Esophagus mucosa (tissue), 1 donor: ENCODE measurements at regions not wholly inside any gene's neighbourhood (a gene's known extent, or its start where the extent isn't known, plus 50 kb on each side); places are given as distances from the start of the nearest gene placed in this dataset.
A peak's percentile ranks its signal among the peaks of the same experiment; 100 is the strongest.
"Not testable (repeated sequence)": the region's sequence is repeated elsewhere in the genome, so short reads cannot be mapped to it uniquely, and the experiment has no call there.

ENCODE experiments used
- ATAC-seq: fragments of 200-7000 bp; cut with Tn5 transposase; one replicate; pipeline ENCODE4 v1.9.1; 2020
- donor health status: DM: yes; HTN: yes; CAD: no.

DNA sequence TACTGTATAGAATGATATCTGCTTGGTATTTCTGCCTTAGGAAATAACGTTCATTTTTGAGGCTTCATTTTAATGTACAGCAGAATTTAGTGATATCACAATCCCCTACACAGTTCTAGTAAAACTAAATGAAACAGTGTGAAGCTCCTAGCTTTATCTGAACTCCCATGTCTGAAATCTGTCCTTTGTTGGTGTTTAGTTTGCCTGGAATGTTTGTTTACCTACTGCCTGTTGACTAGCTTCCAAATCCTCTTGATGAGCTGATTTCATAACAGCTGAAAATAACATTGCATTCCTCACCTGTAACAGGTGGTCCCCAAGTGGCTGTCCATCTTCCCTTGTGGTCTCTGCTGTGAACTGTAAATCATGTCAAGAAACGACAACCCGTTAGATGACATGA is 629.1 kb downstream of the TTLL7 start:
- not testable (repeated sequence) for ATAC-seq

DNA sequence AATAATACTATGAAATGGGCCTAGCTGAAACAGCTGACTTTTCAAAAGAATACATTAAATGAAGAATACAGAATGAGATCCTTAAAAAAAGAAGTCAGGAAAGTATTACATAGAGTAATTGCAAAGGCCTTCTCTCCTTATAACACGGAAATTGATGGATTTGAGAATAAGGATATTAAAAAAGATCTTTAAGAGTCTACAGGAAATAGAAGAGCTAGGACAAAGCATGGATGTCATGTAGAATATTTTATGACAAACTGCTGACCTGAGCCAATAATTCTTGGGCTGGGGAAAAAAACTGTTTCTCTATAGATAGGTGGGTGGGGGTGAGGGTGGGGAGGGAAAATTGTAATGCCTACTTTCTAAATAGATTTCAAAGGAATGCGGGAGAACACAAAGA is 633.6 kb downstream of the TTLL7 start:
- ATAC-seq: not testable (repeated sequence)

DNA sequence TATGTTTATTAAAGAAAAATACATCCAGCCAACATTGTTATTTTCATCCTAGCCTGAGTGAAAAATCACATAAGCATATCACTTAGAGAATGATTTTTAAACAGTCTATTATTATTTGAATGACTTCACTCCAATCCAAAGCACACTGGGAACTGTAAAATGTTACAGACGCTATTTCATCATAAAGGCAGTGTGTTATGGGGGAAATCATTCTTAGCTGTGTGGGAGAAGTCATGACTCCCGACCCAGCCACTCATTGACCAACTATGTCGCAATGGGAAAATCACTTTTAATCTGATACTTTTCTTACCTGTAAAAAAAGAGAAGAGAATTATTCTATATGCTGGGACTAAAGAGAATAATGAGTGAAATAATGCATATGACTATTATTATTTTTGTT is 653.6 kb downstream of the TTLL7 start:
- ATAC-seq: not testable (repeated sequence)

DNA sequence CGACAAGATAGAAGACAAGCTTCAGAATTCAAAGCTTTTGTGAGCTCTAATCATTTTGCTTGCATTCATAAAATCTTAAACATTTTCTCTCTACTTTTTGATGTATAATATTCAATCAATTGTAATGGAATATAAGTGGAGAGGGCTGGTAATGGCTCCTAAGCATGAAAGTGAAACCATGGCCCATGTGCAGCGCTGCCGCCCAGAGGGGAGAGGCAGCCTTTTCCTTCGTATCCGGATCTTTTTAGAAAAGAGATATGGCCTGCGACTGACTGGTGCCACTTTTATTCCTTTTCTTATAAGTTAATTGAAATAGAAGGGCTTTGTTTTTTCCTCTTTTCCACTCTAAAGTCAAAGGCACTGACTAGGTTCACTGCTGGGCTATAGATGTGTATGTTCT is 655.2 kb downstream of the TTLL7 start:
- not testable (repeated sequence) for ATAC-seq

DNA sequence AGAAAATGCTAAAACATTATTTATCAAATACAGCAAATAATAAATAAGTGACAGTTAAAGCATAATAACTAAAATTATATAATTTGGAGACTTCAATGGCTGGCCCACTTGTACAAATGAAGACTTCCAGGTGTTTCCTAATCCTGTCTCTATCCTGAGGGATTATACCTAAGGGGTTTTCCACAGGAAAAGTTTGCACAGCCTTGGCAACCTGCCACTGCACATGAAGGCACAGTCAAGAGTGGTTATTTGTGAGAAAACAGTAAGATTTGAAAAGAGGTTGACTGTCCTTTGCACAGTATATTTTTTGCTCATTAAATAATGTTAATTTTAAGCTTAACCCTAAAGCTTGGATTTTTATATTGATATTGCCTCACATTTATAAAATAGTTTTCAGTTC is 655.9 kb downstream of the TTLL7 start:
- ATAC-seq: not testable (repeated sequence)

DNA sequence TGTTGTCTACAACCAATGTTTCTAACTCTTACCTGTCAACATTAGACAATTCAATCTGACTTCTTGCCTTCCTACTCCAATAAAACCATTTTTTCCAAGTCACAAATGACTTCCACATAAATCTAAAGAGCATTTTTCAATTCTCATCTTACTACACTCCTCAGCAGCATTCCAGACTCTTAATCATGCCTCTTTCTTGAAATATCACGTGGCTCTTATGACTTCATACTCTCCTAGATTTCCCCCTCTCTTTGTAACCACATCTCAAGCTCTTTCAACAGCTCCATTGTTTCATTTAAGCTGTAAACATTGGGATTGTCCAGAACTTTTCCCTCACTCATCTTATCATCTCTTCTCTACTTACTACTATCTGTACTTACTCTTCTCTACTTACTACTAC is 666.6 kb downstream of the TTLL7 start:
- not testable (repeated sequence) for ATAC-seq

DNA sequence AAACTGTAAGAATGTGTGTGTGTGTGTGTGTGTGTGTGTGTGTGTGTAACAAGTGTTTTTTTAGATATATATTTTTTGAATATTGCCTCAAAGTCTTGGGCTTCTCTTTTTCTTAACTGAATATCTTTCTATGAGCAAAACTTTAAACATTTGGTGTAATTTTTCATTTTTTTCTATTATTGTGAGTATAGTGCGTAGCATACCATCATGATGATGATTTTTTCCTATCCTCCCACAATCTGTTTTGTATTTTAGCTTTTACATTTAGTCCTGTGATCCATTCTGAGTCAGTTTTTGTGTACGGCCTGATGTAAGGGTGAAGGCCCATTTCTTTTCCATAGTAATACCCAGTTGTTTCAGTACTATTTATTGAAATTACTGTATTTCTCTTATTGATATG is 680.6 kb downstream of the TTLL7 start:
- ATAC-seq: no peak

DNA sequence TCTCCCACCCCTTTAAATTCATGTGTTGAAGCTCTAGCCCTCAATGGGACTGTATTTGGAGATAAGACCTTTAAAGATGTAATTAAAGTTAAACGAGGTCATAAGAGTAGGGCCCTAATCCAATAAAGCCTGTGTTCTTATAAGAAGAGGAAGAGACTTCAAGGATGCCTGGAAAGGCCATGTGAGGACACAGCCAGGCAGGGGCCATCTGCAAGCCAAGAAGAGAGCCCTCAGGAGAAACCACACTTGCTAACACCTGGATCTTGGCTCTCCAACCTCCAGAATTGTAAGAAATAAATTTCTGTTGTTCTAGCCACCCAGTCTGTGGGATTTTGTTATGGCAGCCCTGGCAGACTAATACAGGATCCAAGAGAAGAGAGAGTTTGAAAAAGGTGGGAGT is 683.5 kb downstream of the TTLL7 start:
- ATAC-seq: not testable (repeated sequence)

DNA sequence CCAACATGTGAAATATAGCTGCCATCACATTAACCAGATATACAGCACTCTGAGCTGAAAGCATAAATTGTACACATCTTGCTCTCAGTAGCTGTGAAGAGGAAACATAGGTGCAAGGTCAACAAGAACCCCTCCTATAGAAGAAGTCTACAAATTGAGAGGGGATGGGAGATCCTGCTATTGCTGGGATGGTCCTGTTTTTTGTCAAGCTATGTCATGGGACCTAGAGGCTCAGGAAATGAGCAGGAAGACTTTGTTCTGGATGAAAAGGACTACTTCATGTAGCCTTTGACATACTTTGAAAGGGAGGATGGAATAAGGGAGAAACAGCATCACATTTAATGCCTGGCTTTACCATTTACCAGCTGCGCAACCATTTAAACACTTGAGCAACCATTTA is 688.8 kb downstream of the TTLL7 start:
- ATAC-seq: not testable (repeated sequence)

DNA sequence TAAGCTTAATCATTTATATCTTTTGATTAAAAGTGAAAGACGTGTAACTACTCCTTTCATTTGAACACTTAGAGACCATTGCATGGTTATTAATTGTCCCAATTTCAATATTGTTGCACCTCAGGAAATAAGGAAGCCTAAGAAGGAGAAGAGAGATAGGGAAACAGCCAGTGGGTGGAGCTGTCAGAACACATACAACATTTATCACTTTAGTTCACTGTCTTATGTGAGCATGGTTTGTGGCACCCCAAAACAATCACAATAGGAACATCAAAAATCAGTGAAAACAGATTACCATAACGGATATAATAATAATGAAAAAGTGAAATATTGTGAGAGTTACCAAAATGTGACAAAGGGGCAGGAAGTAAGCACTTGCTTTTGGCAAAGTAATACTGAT is 689.9 kb downstream of the TTLL7 start:
- not testable (repeated sequence) for ATAC-seq

DNA sequence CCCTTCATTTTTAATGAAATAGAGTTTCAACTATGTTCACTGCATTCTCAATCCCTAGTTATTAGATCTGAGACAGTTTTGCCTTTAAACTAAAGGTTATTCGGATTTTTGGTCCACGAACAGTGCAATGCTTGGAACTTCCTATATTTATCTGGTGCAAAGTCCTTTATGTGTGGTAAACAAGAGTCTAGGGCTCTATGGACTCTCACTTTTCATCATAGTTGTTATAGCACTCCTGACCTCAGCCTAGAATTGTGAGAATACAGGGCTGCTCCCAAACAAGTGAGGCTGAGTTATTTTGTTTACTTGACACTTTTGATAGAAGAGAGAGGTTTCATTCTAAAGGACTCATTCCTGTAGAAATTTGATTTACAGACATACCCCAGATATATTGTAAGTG is 692.1 kb downstream of the TTLL7 start:
- not testable (repeated sequence) for ATAC-seq

DNA sequence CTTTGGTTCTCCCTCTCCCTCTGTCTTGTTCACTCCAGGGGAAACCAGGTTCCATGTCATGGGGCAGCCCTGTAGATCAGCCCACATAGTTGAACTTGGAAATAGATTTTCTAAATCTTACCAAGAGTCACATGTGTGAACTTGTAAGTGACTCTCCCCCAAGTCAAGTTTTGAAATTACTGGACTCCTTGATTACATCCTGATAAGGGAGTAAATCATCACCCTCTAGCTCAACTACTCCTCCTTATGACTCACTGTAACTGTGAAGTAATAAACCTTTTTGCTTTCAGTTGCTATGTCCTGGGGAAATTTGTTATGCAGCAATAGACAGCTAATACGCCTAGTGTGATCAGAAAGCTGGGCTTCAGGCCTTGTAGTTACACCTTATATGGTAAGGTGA is 703.3 kb downstream of the TTLL7 start:
- ATAC-seq: not testable (repeated sequence)

DNA sequence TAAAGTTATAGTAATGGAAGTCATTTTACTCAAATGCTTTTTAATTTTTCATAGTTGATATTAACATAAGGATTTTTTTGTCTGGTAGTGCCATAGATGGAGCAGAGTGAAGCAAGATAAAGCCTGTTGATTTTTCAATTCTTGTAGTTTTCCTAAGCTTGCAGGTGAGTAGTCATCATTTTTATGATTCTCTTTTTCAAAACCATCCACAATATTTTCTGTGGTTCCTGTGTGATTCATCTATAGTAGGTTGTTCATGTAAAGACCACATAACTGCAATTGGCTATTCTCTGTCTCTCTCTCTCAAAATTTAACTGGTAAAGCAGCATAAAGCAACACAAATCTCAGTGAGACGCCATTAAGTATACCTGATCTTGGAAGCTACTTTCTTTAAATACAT is 711.5 kb downstream of the TTLL7 start:
- ATAC-seq: not testable (repeated sequence)

DNA sequence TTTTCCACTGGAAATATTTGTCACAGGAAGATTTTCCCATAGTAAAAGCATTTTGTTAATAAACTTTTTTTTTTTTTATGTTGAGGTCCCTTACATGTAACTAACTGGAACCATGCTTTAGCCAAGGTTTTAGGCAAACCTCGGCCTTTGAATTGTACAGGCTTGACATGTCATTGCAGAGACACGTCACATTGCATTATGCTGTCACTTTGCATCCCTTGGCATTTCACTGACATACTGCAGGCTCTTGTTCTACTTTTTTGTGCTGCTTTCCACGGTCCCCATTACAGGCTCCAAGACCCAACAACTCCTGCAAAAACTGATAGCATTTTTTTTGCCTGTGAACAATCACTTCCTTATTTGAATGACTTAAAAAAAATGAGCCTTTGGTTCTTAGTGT is 724.3 kb downstream of the TTLL7 start:
- not testable (repeated sequence) for ATAC-seq

DNA sequence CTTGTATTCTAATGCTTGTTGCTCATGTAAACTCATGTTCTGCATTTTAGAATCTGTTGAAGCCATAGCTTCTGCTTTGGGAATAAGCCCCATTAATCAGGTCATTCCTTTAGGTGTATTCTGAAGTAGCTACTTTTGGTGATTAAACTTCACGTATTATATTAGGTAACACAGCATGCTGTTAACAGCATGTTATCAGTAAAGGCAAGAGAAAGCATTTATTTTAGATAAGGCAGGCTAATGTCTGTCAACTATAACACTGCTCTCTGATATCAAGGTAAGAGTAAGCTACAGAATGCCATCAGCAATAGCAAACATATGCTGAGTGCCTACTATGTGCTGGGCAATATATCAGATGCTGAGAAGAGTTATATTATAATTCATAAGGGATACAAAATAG is 726.4 kb downstream of the TTLL7 start:
- ATAC-seq: not testable (repeated sequence)

DNA sequence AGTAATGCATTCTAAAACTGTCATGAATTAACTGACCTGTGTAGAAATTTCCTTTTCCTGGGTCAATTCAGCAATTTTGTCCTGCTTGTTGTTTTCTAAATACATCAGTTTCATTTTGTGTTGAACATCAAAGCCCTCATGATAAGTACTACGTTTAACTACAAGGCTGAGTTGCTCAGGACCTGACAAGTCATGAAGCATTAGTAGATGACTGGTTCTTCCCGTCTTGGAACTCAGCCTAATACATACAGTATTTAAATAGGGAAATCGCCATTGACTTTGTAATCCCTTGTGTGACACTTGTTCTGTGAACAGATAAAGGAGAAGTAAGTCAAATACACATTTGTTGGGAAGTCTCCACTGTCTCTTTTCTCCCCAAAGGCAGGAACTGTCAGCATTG is 727.1 kb downstream of the TTLL7 start:
- peak; percentile 88 for ATAC-seq

DNA sequence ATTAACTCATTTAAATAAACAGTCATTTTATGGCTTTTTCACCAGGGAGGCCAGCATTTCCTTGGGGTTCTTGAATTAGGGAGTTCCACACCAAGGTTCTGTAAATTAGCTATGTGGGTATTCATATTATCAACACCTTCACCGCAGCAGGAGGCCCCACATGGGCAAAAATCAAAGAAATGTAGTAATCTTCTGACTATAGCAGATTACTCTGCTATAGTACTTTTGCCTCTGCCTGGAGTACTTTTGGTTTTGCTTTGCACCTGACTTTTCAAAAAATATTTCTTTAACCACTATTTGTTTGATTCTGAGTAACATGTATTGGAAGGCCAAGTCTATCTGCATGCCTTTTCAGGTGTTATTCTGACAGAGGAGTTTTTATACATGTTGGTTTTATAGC is 728.1 kb downstream of the TTLL7 start:
- ATAC-seq: not testable (repeated sequence)

DNA sequence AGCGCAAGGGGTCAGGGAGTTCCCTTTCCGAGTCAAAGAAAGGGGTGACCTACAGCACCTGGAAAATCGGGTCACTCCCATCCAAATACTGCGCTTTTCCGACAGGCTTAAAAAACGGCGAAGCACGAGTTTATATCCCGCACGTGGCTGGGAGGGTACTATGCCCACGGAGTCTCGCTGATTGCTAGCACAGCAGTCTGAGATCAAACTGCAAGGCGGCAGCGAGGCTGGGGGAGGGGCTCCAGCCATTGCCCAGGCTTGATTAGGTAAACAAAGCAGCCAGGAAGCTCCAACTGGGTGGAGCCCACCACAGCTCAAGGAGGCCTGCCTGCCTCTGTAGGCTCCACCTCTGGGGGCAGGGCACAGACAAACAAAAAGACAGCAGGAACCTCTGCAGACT is 735.1 kb downstream of the TTLL7 start:
- ATAC-seq: not testable (repeated sequence)

DNA sequence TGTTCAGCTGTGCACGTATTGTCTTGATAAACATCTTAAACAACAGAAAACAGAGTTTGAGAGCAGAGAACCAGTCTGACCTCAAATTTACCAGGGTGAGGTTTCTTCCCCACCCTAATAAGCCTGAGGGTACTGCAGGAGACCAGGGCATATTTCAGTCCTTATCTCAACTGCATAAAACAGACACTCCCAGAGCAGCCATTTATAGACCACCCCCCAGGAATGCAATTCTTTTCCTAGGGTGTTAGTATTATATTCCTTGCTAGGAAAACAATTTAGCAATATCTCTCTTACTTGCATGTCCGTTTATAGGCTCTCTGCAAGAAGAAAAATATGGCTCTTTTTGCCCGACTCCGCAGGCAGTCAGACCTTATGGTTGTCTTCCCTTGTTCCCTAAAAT is 747.2 kb downstream of the TTLL7 start:
- not testable (repeated sequence) for ATAC-seq

DNA sequence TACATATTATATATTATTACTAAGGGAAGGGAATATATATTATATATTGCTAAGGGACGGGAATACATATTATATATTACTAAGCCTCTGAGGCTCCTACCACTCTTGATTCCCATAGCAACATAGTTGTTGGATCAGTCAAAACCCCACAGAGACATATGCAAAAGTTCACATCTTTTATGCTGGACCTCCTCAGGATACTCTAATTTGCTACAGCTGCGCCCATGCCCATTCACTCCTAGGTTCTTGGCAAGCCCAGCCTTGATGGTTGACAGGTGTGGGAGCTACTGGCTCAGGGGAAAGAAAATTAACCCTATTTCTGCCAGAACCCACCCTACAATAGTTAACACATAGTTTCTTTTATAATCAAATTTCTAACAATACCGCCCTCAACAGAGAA is 752.2 kb downstream of the TTLL7 start:
- ATAC-seq: not testable (repeated sequence)

DNA sequence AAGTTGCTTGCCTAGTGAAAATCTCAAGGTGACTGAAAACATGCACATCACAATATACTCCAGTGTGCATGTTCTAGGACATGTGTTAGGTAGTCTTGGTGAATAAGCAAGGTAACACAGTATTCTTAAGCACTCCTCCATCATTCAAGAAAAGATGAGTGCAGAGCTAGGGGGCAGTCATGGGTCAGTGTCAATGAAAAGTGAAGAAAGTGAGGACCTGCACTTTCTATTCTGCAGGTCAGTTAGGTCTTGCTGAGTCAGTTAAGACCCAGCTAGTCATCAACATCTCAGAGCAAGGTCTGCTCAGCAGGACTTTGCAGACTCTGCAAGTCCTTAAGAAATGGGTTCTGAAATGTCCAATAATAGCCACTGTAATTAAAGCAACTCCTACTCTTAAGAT is 754.1 kb downstream of the TTLL7 start:
- not testable (repeated sequence) for ATAC-seq

DNA sequence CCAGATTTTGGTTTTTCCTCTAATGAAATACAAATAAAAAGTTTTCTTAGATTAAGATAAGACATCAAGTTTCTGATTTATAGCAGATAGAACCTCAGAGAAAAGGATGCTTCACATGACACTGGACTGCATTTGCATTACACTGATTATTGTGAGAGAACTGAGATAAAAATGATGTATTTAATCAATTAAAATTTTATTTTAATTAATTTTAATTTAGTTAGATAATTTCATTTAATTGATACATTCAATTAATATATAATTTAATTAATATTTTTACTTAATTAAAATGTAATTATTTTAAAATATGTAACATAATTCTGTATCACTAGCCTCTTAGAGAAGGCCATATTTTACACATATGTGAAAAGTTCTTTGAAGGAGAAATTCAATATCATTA is 759.4 kb downstream of the TTLL7 start:
- not testable (repeated sequence) for ATAC-seq

DNA sequence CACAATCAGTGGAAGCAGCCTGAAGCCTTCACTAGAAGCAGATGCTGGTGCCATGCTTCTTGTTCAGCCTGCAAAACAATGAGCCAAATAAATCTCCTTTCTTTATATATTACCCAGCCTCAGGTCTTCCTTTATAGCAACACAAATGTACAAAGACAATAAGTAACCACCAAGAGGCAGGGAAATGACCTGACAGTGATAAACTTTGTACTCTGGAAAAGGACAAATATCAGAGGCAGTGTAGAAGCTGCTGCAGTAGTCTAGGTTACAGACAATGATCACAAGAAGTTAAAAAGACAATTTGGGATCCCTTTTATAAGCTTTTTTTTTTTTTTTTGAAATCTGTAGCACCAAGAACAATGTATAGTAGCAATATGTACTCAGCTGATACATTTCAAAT is 760.3 kb downstream of the TTLL7 start:
- ATAC-seq: not testable (repeated sequence)

DNA sequence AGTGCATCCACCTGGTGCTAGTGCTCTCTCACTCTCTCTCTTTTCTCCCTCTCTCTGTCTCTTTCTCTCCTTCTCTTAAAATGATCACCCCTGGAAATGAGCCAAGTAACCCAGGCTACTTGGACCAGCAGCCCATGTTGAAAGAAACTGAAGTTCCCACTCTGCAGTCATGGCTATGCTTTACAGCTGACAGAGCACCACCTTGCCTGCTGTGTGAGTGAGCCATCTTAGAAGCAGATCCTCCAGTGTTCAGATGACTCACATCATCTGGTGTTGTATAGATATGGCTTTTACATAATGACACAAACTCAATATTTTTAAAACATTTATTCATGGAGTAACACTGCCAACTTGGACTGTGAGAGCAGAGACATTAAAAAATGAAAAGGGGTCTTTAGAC is 779.1 kb downstream of the TTLL7 start:
- not testable (repeated sequence) for ATAC-seq

DNA sequence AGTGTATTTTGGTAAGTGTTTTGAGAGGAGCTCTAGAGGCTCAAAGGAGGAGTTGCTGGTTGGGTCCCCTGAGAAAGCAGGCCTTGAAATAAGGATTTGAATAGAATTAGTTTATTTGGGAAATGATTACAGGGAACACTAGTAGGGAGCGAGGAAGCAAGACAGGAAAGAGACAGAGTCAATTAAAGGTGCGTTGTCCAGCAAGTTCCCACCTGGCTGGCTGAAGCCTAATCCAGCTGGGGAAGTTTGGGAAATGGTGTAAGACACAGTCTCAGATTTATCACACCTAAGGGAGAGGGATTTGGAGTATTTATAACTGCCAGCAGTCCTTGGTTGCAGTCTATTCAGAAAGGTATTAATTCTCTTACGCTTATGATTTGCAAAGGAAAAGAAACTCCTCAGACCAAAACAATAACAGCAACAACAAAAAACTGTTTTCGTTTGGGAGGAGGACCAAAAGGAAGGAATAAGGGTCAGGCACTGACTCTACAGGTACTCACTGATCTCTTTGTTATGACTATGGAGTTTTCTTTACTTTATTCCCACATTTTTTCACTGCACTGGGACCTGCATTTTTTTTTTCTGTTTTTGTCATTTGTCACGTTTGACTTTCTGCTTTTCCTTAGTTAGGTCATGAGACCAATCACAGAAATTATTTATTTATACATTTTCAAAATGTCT is 780.8 kb downstream of the TTLL7 start:
- not testable (repeated sequence) for ATAC-seq
